ENCODE measurements at regions not wholly inside any gene's neighbourhood (a gene's known extent, or its start where the extent isn't known, plus 50 kb on each side); places are given as distances from the start of the nearest gene placed in this dataset.
A peak's percentile ranks its signal among the peaks of the same experiment; 100 is the strongest.

- peak; percentile 76 for DNase-seq (ENCODE audit: low spot score)
Observed at GRCh38 chr16:11401161-11402050, 56.1 kb downstream of the RMI2 start.

DNA sequence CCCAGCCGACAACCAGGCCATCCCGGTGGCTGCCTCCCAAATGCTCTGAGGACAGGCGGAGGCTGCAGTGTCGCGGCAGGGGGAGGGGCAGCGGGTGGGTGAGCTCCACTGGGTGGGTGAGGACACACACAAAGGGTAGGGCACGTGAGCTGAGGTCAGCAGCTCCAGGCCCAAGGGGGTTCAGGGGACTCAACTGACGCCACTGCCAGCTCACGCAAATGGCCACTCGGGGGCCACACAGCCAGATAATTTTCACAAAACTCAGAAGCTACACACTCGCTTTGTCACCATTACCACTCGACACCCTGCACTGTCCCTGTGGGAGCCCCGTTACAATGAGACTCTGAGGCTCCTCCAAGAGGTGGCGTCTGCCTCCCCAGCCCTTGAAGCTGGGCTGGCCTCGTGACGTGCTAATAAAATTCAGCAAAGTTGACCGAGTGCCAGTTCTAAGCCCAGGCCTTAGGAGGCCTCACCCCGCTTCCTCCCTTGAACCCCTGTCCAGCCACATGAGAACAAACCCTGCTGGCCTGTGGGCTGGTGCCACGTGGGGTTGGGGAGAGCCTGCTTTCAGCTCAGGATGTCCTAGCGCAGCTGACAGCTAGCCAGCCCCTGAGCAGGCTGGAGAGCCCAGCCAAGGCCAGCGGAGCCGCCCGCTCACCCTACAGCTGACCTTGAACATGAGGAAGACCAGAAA is 56.9 kb downstream of the RMI2 start:
- peak; percentile 33 for DNase-seq (ENCODE audit: low spot score)

GRCh38 chr16:11402745-11403533 is 57.7 kb downstream of the RMI2 start:
- DNase-seq (ENCODE audit: low spot score): no peak

GRCh38 chr16:11403534-11403795 is 58.2 kb downstream of the RMI2 start:
- no peak for DNase-seq (ENCODE audit: low spot score)

- no peak for DNase-seq (ENCODE audit: low spot score)
Observed at GRCh38 chr16:11403920-11404319, 58.7 kb downstream of the RMI2 start.

DNA sequence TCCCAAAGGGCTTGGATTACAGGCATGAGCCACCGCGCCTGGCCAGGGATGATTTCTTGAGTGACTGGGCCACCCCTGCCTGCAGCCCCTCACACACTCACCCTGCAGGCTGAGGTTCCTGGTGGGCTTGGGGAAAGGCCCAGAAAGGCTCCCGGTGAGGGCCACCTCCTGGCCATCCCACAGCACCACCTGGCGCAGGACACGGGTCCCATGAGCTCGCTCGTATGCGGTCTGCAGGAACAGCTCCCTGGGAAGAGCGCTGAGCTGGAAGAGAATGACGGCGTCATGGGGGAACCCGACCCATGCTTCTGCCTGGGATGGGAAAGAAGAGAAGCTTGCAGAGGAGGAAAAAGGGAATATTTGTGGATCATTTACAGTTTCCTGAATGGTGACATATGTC is 59.3 kb downstream of the RMI2 start:
- DNase-seq (ENCODE audit: low spot score): no peak

DNA sequence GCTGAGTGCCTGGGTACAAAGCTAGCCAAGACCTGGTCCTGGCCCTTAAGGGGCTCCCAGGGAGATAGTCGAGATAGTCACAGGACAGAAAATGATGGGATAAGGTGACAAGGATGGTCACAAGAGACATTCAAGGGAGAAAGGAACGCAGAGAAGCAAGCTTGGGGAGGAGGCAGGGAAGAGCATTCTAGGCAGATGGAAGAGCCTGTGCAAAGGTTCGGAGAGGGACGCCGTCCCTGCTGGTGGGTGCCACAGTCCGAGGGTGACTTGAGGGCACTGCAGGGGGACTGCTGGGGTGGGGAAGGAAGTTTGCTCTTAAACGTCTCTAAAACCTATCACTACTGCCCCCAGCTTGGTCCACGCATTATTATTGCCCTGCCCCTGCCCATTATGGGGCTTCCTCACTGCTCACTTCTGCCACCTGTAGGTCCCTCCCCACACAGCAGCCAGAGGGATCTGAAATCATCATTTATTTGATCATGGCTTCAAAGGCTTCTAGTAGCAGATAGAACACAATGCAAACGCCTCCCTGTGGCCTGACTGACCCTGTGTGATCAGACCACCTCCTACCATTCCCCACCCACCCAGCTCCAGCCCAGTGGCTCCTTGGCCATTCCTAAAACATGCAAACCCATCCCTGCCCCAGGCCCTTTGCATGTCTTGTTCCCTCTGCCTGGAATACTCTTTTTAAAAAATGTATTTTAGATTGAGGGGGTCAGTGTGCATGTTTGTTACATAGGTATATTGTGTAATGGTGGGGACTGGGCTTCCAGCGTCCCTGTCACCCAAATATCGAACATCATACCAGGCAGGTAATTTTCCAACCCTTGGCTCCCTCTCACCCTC is 60.3 kb downstream of the RMI2 start:
- no peak for DNase-seq (ENCODE audit: low spot score)

DNA sequence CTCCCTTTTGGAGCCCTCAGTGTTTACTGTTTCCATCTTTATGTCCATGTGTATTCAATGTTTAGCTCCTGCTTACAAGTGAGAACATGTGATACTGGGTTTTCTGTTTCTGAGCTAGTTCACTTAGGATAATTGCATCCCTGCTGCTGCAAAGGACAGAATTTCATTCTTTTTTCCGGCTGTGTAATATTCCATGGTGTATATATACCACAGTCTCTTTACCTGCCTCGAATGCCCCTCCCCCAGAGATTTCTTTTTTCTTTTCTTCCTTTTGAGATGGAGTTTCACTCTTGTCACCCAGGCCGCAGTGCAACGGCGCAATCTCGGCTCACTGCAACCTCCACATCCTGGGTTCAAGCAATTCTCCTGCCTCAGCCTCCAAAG is 60.9 kb downstream of the RMI2 start:
- DNase-seq (ENCODE audit: low spot score): no peak

DNA sequence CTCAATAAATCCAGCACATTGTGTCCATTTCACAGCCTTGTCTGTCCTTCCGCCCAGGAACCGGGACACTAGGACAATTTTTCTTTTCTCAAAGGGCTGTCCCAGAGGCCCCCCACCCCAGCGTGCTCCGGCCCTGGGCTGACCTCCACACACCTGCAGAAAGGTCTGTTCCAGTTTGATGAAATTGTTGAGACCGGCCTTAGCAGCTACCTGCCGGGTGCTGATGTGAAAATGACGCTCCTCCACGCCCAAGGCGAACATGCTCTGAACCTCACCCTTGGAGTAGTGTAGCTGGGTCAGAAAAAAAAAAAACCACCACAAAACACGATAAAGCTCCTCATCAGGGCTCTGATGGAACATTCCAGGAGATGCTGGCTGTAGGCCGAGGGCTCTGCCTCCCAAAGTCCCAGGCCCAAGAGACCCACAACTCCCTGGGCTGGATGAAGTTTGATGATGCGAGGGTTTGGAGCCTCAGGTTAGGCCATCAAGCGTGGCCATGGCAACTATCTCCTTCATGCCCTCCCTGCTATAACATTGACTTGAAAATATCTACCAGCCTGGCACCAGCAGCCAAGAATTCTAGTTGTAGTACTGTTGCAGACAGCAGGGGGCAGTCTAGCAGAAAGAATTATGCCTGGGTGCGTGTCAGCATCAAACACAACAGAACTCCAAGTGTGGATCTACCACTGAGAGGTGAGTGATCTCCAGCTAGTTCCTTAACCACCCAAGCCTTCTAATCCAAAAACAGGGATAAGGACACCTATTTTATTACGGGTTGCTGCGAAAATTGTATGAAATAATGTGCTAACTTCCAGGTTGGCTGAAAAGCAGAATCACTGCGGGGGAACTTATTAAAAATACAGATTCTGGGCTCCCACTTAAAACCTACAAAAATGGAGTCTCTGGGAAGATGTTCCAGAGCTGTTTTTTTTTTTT is 62.1 kb downstream of the RMI2 start:
- peak; percentile 71 for DNase-seq (ENCODE audit: low spot score)

- no peak for DNase-seq (ENCODE audit: low spot score)
Observed at GRCh38 chr16:11408216-11408615, 63.0 kb downstream of the RMI2 start.

GRCh38 chr16:11409398-11409797 is 64.1 kb downstream of the RMI2 start:
- no peak for DNase-seq (ENCODE audit: low spot score)

- no peak for DNase-seq (ENCODE audit: low spot score)
Observed at GRCh38 chr16:11410376-11411058, 65.3 kb downstream of the RMI2 start.

DNA sequence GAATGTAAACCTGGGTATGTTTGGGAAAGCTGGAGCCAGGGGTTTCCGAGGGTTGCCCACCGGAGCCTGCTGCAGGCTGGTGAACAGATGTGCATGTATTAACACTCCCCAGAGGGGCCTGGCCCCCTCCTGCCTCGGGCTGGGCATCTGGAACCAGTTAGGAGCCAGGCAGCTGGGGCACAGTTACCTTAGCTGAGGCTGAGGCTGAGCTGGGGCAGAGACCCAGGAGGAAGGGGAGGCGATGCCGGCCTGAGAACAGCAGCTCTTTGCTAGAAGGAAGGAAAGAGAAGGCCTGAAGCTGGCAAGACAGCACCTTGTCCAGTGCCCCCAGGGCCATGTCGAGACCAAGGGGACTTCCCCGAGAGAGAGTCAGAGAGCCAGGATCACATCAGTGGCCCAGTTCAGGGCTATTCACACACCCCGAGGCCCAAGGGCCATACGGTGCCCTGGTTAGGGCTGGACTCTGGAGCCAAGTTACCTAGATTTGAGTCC is 65.8 kb downstream of the RMI2 start:
- DNase-seq (ENCODE audit: low spot score): no peak

- no peak for DNase-seq (ENCODE audit: low spot score)
Observed at GRCh38 chr16:11412175-11412904, 67.1 kb downstream of the RMI2 start.

DNA sequence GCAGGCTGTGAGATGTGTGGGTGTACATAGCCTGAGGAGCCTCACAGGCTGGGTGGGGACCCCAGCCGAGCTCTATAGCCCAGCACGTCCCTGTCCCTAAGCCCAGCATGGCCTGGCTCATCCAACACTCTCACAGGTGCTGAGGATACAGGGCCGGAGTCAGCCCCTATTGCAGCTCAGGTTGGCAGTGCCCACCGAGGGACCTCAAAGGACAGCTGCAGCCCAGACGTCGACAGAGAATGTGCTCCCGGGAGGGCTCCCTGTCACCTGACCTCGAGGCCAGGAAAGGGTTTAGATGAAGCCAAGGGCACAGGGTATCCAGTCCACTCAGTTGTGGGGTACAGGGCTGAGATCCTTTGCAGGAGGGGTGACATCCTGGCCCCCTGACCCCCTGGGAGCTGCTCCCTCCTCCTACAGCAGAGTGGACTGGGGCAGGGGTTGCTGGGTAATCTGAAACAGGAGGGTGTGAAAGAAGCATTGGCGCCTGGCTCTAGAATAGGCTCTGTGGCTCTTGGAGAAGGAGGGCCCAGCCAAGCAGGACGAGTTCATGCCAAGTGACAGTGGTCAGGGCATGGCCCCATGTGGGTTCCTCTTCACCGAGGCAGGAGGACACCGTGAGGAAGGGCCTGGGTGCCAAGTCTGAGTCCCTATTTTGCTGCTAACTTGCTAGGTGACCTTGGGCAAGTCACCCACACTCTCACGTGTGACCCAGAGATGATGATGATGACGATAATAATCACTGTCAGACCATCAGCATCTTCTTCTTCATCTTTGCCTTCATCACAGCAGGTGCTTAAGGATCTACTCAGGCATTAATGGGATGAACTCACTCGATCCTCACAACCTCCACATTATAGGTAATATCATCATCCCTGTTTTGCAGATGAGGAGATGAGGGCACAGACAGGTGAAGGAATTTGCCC is 68.0 kb downstream of the RMI2 start:
- DNase-seq (ENCODE audit: low spot score): no peak

- no peak for DNase-seq (ENCODE audit: low spot score)
Observed at GRCh38 chr16:11413907-11414595, 68.8 kb downstream of the RMI2 start.
